ENCODE measurements at regions not wholly inside any gene's neighbourhood (a gene's known extent, or its start where the extent isn't known, plus 50 kb on each side); places are given as distances from the start of the nearest gene placed in this dataset.
"Not testable (repeated sequence)": the region's sequence is repeated elsewhere in the genome, so short reads cannot be mapped to it uniquely, and the experiment has no call there.

DNA sequence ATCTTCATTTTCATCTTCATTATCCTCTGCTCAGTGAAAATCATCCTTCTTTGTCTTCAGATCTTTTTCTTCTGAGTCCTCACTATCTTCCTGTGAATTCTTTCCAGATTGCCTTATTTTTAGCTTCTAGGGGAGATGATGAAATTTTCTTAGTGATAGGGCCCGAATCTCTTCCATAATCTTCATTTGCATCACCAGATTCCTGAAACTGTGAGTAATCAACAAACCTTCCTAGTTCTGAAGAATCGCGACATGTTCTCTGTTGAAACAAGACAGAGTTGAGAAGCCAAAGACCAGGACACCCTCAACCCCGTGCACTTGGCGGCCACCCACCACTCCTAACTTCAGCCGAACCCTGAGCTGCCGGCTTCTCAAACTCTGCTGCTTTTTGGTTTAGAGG lies 92.8 kb upstream of the CDC42BPA start:
- H3K36me3 ChIP-seq (replicated peaks): no peaks in the 10 kb centered on the region
- no peaks in the 10 kb centered on the region for H3K27me3 ChIP-seq (replicated peaks)
- TF ChIP-seq, protein P1, sequence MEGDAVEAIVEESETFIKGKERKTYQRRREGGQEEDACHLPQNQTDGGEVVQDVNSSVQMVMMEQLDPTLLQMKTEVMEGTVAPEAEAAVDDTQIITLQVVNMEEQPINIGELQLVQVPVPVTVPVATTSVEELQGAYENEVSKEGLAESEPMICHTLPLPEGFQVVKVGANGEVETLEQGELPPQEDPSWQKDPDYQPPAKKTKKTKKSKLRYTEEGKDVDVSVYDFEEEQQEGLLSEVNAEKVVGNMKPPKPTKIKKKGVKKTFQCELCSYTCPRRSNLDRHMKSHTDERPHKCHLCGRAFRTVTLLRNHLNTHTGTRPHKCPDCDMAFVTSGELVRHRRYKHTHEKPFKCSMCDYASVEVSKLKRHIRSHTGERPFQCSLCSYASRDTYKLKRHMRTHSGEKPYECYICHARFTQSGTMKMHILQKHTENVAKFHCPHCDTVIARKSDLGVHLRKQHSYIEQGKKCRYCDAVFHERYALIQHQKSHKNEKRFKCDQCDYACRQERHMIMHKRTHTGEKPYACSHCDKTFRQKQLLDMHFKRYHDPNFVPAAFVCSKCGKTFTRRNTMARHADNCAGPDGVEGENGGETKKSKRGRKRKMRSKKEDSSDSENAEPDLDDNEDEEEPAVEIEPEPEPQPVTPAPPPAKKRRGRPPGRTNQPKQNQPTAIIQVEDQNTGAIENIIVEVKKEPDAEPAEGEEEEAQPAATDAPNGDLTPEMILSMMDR (IDR thresholded peaks at IDR 0.05; ENCODE audit: low read depth, low read length, missing control alignments): no peak
- no peak overlapping the region for H3K4me3 ChIP-seq (ENCODE audit: low read depth, low read length)
- no peak overlapping the region for H3K27ac ChIP-seq
- in situ Hi-C loops (cut with HindIII; ENCODE audit: low pct_ligation_motif_present, low sequenced_read_pairs): no loop called here
- peak; percentile 5 for DNase-seq

GRCh38 chr1:227406332-227406731 lies 88.0 kb upstream of the CDC42BPA start:
- DNase-seq; H3K4me3 ChIP-seq (ENCODE audit: low read depth, low read length); H3K36me3 ChIP-seq (replicated peaks); H3K27ac ChIP-seq; H3K27me3 ChIP-seq (replicated peaks); in situ Hi-C loops (cut with HindIII; ENCODE audit: low pct_ligation_motif_present, low sequenced_read_pairs): not testable (repeated sequence)

DNA sequence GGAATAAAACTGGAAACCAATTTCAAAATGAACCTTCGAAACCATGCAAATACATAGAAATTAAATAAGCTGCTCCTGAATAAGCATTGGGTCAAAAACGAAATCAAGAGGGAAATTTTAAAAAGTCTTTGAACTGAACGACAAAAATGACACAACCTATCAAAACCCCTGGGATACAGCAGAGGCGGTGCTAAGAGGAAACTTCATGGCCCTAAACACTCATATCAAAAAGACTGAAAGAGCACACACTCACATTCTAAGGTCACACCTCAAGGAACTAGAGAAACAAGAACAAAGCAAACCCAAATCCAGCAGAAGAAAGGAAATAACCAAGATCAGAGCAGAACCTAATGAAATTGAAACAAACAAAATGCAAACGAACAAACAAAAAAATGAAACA lies 85.2 kb upstream of the CDC42BPA start:
- DNase-seq: no peak
- H3K4me3 ChIP-seq (ENCODE audit: low read depth, low read length): no peak overlapping the region
- no peak overlapping the region for H3K27ac ChIP-seq
- H3K27me3 ChIP-seq (replicated peaks): no peaks in the 10 kb centered on the region
- in situ Hi-C loops (cut with HindIII; ENCODE audit: low pct_ligation_motif_present, low sequenced_read_pairs): no loop called here
- TF ChIP-seq, protein P1 (IDR thresholded peaks at IDR 0.05; ENCODE audit: low read depth, low read length, missing control alignments): no peak
- no peaks in the 10 kb centered on the region for H3K36me3 ChIP-seq (replicated peaks)

DNA sequence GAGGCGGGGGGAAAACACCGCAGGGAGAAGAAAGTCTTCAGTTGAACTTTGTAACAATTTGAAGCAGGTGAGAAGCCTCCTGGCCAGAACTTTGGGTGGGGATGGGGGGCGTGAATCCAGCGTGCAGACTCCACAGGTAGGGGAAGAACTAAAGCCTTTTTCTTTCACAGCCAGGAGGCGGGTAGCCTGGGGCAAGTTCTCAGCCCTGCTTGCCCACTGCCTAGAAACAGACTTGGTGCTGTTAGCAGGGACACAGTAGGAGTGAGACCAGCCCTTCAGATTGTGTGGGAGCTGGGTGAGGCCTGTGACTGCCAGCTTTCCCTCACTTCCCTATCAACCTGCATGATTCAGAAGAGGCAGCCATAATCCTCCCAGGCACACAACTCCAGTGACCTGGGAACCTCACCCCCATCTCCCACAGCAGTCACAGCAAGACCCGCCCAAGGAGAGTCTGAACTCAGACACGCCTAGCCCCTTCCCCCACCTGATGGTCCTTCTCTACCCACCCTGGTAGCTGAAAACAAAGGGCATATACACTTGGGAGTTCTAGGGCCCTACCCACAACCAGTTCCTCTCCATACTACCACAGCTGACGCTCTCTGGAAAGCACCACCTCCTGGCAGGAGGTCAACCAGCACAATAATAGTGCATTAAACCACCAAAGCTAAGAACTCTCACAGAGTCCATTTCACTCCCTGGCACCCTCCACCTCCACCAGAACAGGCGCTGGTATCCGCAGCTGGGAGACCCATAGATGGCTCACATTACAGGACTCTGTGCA lies 83.5 kb upstream of the CDC42BPA start:
- no peak for DNase-seq

GRCh38 chr1:227399152-227399730 lies 80.9 kb upstream of the CDC42BPA start:
- no peak overlapping the region for H3K4me3 ChIP-seq (ENCODE audit: low read depth, low read length)

More for the DNA sequence above, 83.5 kb upstream of the CDC42BPA start:
- in situ Hi-C loops (cut with HindIII; ENCODE audit: low pct_ligation_motif_present, low sequenced_read_pairs): no loop called here
- no peaks in the 10 kb centered on the region for H3K36me3 ChIP-seq (replicated peaks)
- H3K27ac ChIP-seq: no peak overlapping the region
- no peak overlapping the region for H3K4me3 ChIP-seq (ENCODE audit: low read depth, low read length)
- TF ChIP-seq, protein P1 (IDR thresholded peaks at IDR 0.05; ENCODE audit: low read depth, low read length, missing control alignments): no peak
- no peaks in the 10 kb centered on the region for H3K27me3 ChIP-seq (replicated peaks)

GRCh38 chr1:227397354-227397978 lies 79.2 kb upstream of the CDC42BPA start:
- Histone ChIP-seq H3K27ac (no peak overlapping the region), H3K4me3 (ENCODE audit: low read depth, low read length) (no peak overlapping the region), H3K36me3 (replicated peaks) (no peaks in the 10 kb centered on the region), H3K27me3 (replicated peaks) (no peaks in the 10 kb centered on the region)
- TF ChIP-seq, protein P1 (IDR thresholded peaks at IDR 0.05; ENCODE audit: low read depth, low read length, missing control alignments): no peak
- DNase-seq: no peak
- in situ Hi-C loops (cut with HindIII; ENCODE audit: low pct_ligation_motif_present, low sequenced_read_pairs): no loop called here

More at GRCh38 chr1:227399152-227399730, 80.9 kb upstream of the CDC42BPA start:
- H3K27me3 ChIP-seq (replicated peaks): no peaks in the 10 kb centered on the region
- TF ChIP-seq, protein P1 (IDR thresholded peaks at IDR 0.05; ENCODE audit: low read depth, low read length, missing control alignments): no peak
- no peak for DNase-seq
- in situ Hi-C loops (cut with HindIII; ENCODE audit: low pct_ligation_motif_present, low sequenced_read_pairs): no loop called here
- no peak overlapping the region for H3K27ac ChIP-seq
- H3K36me3 ChIP-seq (replicated peaks): no peaks in the 10 kb centered on the region

Data from brain microvascular endothelial cell (primary cell).